Suprapubic skin (tissue), 3 donors: ENCODE measurements at regions not wholly inside any gene's neighbourhood (a gene's known extent, or its start where the extent isn't known, plus 50 kb on each side); places are given as distances from the start of the nearest gene placed in this dataset.

ENCODE experiments used
- POLR2AphosphoS5 ChIP-seq, 3 donors: sonication (generic); formaldehyde crosslinking; IDR thresholded peaks; one replicate each; pipeline ENCODE4 v1.6.1; 2017; ENCODE audit warnings: antibody characterized with exemption in 3 of 3
- TF ChIP-seq, protein P1 (sequence below), 2 donors: fragments of 200-600 bp in 1 of 2; fragments of 450-650 bp in 1 of 2; sonication (generic) in 1 of 2; IDR thresholded peaks; one replicate each; pipeline ENCODE4 v1.5.1; 2016 to 2019; ENCODE audit warnings: antibody characterized with exemption in 2 of 2, mild to moderate bottlenecking in 1 of 2, moderate library complexity in 1 of 2

DNA sequence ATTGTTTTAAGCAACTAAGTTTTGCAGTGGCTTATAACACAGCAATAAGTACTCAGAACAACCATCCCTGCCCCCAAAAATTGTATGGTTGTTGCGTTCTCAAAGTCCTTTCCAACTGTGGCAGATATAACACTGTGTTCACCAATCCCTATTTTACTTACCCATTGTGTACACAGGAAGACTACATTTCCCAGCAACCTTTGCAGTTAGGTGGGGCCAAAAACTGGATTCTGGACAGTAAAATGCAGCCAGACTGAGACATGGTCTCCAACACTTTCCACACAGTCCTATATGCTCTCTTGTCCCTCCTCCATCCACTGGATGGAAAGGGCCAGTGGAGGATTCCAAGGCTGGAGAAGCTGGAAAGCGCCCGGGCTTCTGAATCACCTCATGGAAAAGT is 523.6 kb downstream of the BCOR start:
- no peak for TF ChIP-seq POLR2AphosphoS5 (IDR thresholded peaks at IDR 0.05)
- TF ChIP-seq, protein P1, sequence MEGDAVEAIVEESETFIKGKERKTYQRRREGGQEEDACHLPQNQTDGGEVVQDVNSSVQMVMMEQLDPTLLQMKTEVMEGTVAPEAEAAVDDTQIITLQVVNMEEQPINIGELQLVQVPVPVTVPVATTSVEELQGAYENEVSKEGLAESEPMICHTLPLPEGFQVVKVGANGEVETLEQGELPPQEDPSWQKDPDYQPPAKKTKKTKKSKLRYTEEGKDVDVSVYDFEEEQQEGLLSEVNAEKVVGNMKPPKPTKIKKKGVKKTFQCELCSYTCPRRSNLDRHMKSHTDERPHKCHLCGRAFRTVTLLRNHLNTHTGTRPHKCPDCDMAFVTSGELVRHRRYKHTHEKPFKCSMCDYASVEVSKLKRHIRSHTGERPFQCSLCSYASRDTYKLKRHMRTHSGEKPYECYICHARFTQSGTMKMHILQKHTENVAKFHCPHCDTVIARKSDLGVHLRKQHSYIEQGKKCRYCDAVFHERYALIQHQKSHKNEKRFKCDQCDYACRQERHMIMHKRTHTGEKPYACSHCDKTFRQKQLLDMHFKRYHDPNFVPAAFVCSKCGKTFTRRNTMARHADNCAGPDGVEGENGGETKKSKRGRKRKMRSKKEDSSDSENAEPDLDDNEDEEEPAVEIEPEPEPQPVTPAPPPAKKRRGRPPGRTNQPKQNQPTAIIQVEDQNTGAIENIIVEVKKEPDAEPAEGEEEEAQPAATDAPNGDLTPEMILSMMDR (IDR thresholded peaks at IDR 0.05) = no peak
